ENCODE measurements at regions not wholly inside any gene's neighbourhood (a gene's known extent, or its start where the extent isn't known, plus 50 kb on each side); places are given as distances from the start of the nearest gene placed in this dataset.

- ChIA-PET POLR2A (no interaction called here), CTCF (no interaction called here)
- Mint-ChIP-seq H3K4me3 (ENCODE audit: unreplicated experiment) (no peak overlapping the region), H3K36me3 (ENCODE audit: insufficient read depth, unreplicated experiment) (no peaks in the 10 kb centered on the region), H3K4me1 (ENCODE audit: low read depth, unreplicated experiment) (no peaks in the 10 kb centered on the region), H3K27me3 (ENCODE audit: insufficient read depth, unreplicated experiment) (peaks cover 6% of the 10 kb centered on the region), H3K27ac (ENCODE audit: unreplicated experiment) (no peak overlapping the region), H3K9me3 (ENCODE audit: unreplicated experiment) (no peaks in the 10 kb centered on the region)
- H3K9me3 ChIP-seq, result no peaks in the 10 kb centered on the region
- H3K4me3 ChIP-seq (ENCODE audit: low read depth, low read length), result no peak overlapping the region
- intact Hi-C loops (cut with micrococcal nuclease; ENCODE audit: unreplicated experiment), result no loop called here
- TF ChIP-seq CTCF (IDR thresholded peaks at IDR 0.05; ENCODE audit: insufficient read depth in 1 of 2, low read depth in 1 of 2, low read length in 1 of 2, severe bottlenecking in 1 of 2, unreplicated experiment in 1 of 2), result no peak
- no peaks in the 10 kb centered on the region for H3K4me1 ChIP-seq
- no peaks in the 10 kb centered on the region for H3K27me3 ChIP-seq (replicated peaks; ENCODE audit: control insufficient read depth, insufficient read depth, low read length)
- no TSS peak for BruUV-seq (replicated peaks)
- H3K36me3 ChIP-seq (ENCODE audit: control insufficient read depth, insufficient read depth, low read length), result no peaks in the 10 kb centered on the region
- DNase-seq, result no peak
Observed at GRCh38 chr13:72400856-72401255, 326.6 kb downstream of the MZT1 start.

- POLR2A ChIA-PET, result no interaction called here
- Histone ChIP-seq H3K9me3 (no peaks in the 10 kb centered on the region), H3K36me3 (ENCODE audit: control insufficient read depth, insufficient read depth, low read length) (no peaks in the 10 kb centered on the region), H3K4me3 (ENCODE audit: low read depth, low read length) (no peak overlapping the region), H3K27me3 (replicated peaks; ENCODE audit: control insufficient read depth, insufficient read depth, low read length) (no peaks in the 10 kb centered on the region), H3K4me1 (no peaks in the 10 kb centered on the region)
- CTCF ChIA-PET, result no interaction called here
- TF ChIP-seq CTCF (IDR thresholded peaks at IDR 0.05; ENCODE audit: insufficient read depth in 1 of 2, low read depth in 1 of 2, low read length in 1 of 2, severe bottlenecking in 1 of 2, unreplicated experiment in 1 of 2), result no peak
- DNase-seq, result no peak
- intact Hi-C loops (cut with micrococcal nuclease; ENCODE audit: unreplicated experiment), result no loop called here
- Mint-ChIP-seq H3K4me1 (ENCODE audit: low read depth, unreplicated experiment) (no peaks in the 10 kb centered on the region), H3K27ac (ENCODE audit: unreplicated experiment) (no peak overlapping the region), H3K27me3 (ENCODE audit: insufficient read depth, unreplicated experiment) (peaks cover 6% of the 10 kb centered on the region), H3K36me3 (ENCODE audit: insufficient read depth, unreplicated experiment) (no peaks in the 10 kb centered on the region), H3K9me3 (ENCODE audit: unreplicated experiment) (no peaks in the 10 kb centered on the region), H3K4me3 (ENCODE audit: unreplicated experiment) (no peak overlapping the region)
- no TSS peak for BruUV-seq (replicated peaks)
Observed at GRCh38 chr13:72399351-72399750, 328.1 kb downstream of the MZT1 start.

- TF ChIP-seq CTCF (IDR thresholded peaks at IDR 0.05; ENCODE audit: insufficient read depth in 1 of 2, low read depth in 1 of 2, low read length in 1 of 2, severe bottlenecking in 1 of 2, unreplicated experiment in 1 of 2), result no peak
- no TSS peak for BruUV-seq (replicated peaks)
Observed at GRCh38 chr13:72397265-72397664, 330.2 kb downstream of the MZT1 start.

More at GRCh38 chr13:72397265-72397664, 330.2 kb downstream of the MZT1 start:
- H3K27me3 Mint-ChIP-seq (ENCODE audit: insufficient read depth, unreplicated experiment), result peaks cover 6% of the 10 kb centered on the region
- no peaks in the 10 kb centered on the region for H3K4me1 Mint-ChIP-seq (ENCODE audit: low read depth, unreplicated experiment)
- Histone ChIP-seq H3K4me1 (no peaks in the 10 kb centered on the region), H3K4me3 (ENCODE audit: low read depth, low read length) (no peak overlapping the region), H3K9me3 (no peaks in the 10 kb centered on the region), H3K27me3 (replicated peaks; ENCODE audit: control insufficient read depth, insufficient read depth, low read length) (no peaks in the 10 kb centered on the region), H3K36me3 (ENCODE audit: control insufficient read depth, insufficient read depth, low read length) (no peaks in the 10 kb centered on the region)
- H3K36me3 Mint-ChIP-seq (ENCODE audit: insufficient read depth, unreplicated experiment), result no peaks in the 10 kb centered on the region
- no peak overlapping the region for H3K27ac Mint-ChIP-seq (ENCODE audit: unreplicated experiment)
- ChIA-PET POLR2A (no interaction called here), CTCF (no interaction called here)
- intact Hi-C loops (cut with micrococcal nuclease; ENCODE audit: unreplicated experiment), result no loop called here
- no peak for DNase-seq
- H3K4me3 Mint-ChIP-seq (ENCODE audit: unreplicated experiment), result no peak overlapping the region
- no peaks in the 10 kb centered on the region for H3K9me3 Mint-ChIP-seq (ENCODE audit: unreplicated experiment)
